ENCODE measurements at regions not wholly inside any gene's neighbourhood (a gene's known extent, or its start where the extent isn't known, plus 50 kb on each side); places are given as distances from the start of the nearest gene placed in this dataset.

- TF ChIP-seq CTCF (IDR thresholded peaks at IDR 0.05) = no peak
- no peak for TF ChIP-seq POLR2A (IDR thresholded peaks at IDR 0.05)
- no peak for TF ChIP-seq EP300 (IDR thresholded peaks at IDR 0.05)
These were observed 320.8 kb downstream of the ADAM29 start for GRCh38 chr4:175238827-175239517.
